ENCODE measurements at regions not wholly inside any gene's neighbourhood (a gene's known extent, or its start where the extent isn't known, plus 50 kb on each side); places are given as distances from the start of the nearest gene placed in this dataset.

DNA sequence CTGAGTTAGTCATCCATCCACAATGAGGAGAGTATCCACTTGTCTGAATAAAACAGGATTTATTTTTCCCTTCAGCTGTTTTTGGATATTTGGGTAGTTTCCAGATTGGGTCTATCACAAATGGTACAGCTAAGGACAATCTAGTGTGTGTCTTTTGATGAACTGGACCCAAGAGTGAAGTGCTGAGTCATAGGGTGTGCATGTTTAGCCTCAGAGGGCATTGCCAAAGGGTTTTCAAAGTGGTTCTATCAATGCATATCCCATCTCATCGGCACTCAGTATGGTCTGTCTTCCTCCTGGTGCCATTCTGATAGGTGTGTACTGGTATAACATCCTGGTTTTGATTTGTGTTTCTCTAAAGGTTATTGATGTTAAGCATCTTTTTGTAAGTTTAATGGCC lies 62.3 kb downstream of the GSX1 start:
- Mint-ChIP-seq H3K27me3 (ENCODE audit: unreplicated experiment) (peaks cover 3% of the 10 kb centered on the region), H3K9me3 (ENCODE audit: unreplicated experiment) (no peaks in the 10 kb centered on the region), H3K4me1 (ENCODE audit: unreplicated experiment) (no peaks in the 10 kb centered on the region), H3K27ac (ENCODE audit: unreplicated experiment) (no peak overlapping the region), H3K4me3 (ENCODE audit: unreplicated experiment) (no peak overlapping the region), H3K36me3 (ENCODE audit: unreplicated experiment) (no peaks in the 10 kb centered on the region)
- DNase-seq (ENCODE audit: extremely low spot score, unreplicated experiment): no peak
- TF ChIP-seq, protein P1, sequence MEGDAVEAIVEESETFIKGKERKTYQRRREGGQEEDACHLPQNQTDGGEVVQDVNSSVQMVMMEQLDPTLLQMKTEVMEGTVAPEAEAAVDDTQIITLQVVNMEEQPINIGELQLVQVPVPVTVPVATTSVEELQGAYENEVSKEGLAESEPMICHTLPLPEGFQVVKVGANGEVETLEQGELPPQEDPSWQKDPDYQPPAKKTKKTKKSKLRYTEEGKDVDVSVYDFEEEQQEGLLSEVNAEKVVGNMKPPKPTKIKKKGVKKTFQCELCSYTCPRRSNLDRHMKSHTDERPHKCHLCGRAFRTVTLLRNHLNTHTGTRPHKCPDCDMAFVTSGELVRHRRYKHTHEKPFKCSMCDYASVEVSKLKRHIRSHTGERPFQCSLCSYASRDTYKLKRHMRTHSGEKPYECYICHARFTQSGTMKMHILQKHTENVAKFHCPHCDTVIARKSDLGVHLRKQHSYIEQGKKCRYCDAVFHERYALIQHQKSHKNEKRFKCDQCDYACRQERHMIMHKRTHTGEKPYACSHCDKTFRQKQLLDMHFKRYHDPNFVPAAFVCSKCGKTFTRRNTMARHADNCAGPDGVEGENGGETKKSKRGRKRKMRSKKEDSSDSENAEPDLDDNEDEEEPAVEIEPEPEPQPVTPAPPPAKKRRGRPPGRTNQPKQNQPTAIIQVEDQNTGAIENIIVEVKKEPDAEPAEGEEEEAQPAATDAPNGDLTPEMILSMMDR (IDR thresholded peaks at IDR 0.05): no peak

DNA sequence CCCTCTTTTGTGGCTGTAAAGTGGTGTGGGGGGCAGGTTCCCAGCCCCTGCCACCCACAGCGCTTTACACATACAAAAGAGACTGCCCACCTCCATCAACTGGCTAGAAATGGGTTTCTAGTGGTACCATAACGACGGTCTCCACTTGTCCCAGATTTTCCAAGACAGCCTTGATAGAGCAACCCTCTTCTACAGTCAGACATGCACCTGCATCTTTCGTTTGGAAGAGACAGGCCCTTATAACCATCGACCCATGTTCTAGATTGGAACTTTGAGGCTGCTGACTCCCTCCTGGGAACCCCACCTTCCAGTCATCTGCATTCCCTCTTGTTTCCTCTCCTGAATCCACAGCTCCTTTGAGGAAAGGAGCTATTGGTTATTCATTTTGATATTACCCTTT lies 63.1 kb downstream of the GSX1 start:
- no peaks in the 10 kb centered on the region for H3K4me1 Mint-ChIP-seq (ENCODE audit: unreplicated experiment)
- no peak overlapping the region for H3K27ac Mint-ChIP-seq (ENCODE audit: unreplicated experiment)
- TF ChIP-seq, protein P1 (IDR thresholded peaks at IDR 0.05): no peak
- no peaks in the 10 kb centered on the region for H3K27me3 Mint-ChIP-seq (ENCODE audit: unreplicated experiment)
- no peak overlapping the region for H3K4me3 Mint-ChIP-seq (ENCODE audit: unreplicated experiment)
- H3K36me3 Mint-ChIP-seq (ENCODE audit: unreplicated experiment): no peaks in the 10 kb centered on the region
- no peak for DNase-seq (ENCODE audit: extremely low spot score, unreplicated experiment)
- no peaks in the 10 kb centered on the region for H3K9me3 Mint-ChIP-seq (ENCODE audit: unreplicated experiment)

DNA sequence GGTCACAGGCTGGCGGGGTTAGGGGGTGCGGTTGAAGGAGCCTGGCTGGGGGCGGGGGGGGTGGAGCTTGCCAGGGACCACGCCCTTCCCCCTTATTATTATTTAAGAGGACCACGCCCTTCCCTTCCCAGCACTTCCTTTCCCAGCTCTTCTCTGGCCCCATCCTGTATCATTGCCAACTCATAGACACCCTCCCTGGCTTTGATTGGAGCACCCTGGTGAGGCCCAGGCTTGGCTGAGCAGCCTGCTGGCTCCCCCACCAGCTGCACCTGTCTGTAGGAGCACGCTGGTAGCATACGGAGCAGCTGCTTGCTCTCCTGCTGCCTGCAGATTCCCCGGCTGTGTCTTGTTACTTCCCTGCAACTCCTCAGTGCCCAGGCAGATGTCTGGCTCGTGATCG lies 62.5 kb upstream of the PDX1 start:
- Mint-ChIP-seq H3K27ac (ENCODE audit: unreplicated experiment) (no peak overlapping the region), H3K9me3 (ENCODE audit: unreplicated experiment) (no peaks in the 10 kb centered on the region), H3K27me3 (ENCODE audit: unreplicated experiment) (peaks cover 3% of the 10 kb centered on the region), H3K36me3 (ENCODE audit: unreplicated experiment) (no peaks in the 10 kb centered on the region), H3K4me3 (ENCODE audit: unreplicated experiment) (no peak overlapping the region), H3K4me1 (ENCODE audit: unreplicated experiment) (no peaks in the 10 kb centered on the region)
- TF ChIP-seq, protein P1 (IDR thresholded peaks at IDR 0.05): no peak
- DNase-seq (ENCODE audit: extremely low spot score, unreplicated experiment): no peak

DNA sequence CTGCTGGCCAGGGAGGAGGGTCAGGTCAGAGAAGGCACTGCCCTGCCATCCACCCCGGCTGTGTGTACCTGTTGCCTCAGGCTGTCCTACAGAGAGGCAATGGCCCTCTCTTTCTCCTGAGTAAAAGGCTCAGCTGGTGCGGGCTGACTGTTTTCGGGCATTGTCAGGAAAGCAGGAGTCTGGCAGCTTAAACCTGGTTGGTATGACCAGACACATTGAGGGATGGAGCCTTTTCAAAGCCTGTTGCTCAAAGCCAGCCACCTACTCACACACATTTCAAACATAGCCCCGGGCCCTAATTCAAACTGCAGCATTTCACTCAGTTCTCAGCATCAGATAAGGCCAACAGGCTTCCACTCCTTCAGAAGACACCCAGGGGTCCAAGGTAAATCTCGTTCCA lies 61.8 kb upstream of the PDX1 start:
- Mint-ChIP-seq H3K4me3 (ENCODE audit: unreplicated experiment) (no peak overlapping the region), H3K9me3 (ENCODE audit: unreplicated experiment) (no peaks in the 10 kb centered on the region), H3K27me3 (ENCODE audit: unreplicated experiment) (peaks cover 3% of the 10 kb centered on the region), H3K4me1 (ENCODE audit: unreplicated experiment) (no peaks in the 10 kb centered on the region), H3K36me3 (ENCODE audit: unreplicated experiment) (no peaks in the 10 kb centered on the region), H3K27ac (ENCODE audit: unreplicated experiment) (no peak overlapping the region)
- DNase-seq (ENCODE audit: extremely low spot score, unreplicated experiment): no peak
- TF ChIP-seq, protein P1 (IDR thresholded peaks at IDR 0.05): no peak

DNA sequence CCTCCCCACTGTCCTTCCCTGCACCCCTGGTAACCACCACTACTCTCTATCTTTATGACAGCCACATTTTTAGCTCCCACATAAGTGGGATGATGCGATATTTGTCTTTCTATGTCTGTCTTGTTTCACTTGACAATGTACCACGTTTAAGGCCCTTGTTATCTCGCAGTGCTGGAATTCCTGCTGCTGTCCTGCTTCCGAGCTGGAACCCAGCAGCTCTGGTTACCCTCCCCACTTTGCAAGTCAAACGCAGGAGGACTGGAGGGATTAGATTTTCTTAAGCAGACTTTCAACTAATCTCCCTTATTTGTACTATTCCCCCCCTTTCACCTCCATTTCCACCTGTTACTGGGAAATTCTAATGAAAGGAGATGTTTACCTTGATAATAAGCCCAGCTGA lies 59.1 kb upstream of the PDX1 start:
- H3K4me1 Mint-ChIP-seq (ENCODE audit: unreplicated experiment): no peaks in the 10 kb centered on the region
- H3K36me3 Mint-ChIP-seq (ENCODE audit: unreplicated experiment): no peaks in the 10 kb centered on the region
- TF ChIP-seq, protein P1 (IDR thresholded peaks at IDR 0.05): no peak
- H3K27me3 Mint-ChIP-seq (ENCODE audit: unreplicated experiment): peaks cover 15% of the 10 kb centered on the region
- H3K27ac Mint-ChIP-seq (ENCODE audit: unreplicated experiment): no peak overlapping the region
- no peak overlapping the region for H3K4me3 Mint-ChIP-seq (ENCODE audit: unreplicated experiment)
- no peak for DNase-seq (ENCODE audit: extremely low spot score, unreplicated experiment)
- H3K9me3 Mint-ChIP-seq (ENCODE audit: unreplicated experiment): no peaks in the 10 kb centered on the region
